Uterus (tissue), 3 donors: ENCODE measurements at regions not wholly inside any gene's neighbourhood (a gene's known extent, or its start where the extent isn't known, plus 50 kb on each side); places are given as distances from the start of the nearest gene placed in this dataset.

ENCODE experiments used
- DNase-seq, 2 donors: peaks; one replicate each; pipeline ENCODE4 v3.0.0-alpha.2; 2019 to 2020
- H3K27ac ChIP-seq, 2 donors: fragments of 200-600 bp; sonication (generic); 1 replicate in 1 of 2; 2 replicates in 1 of 2; pipeline ENCODE4 v1.5.1; 2016 to 2018
- H3K27me3 ChIP-seq, 2 donors: fragments of 200-600 bp; sonication (generic); one replicate each; pipeline ENCODE4 v1.5.1; 2018 to 2019; ENCODE audit warnings: control low read depth in 1 of 2
- H3K36me3 ChIP-seq, 2 donors: fragments of 200-600 bp; sonication (generic); one replicate each; pipeline ENCODE4 v1.5.1; 2019; ENCODE audit warnings: control low read depth in 1 of 2
- H3K4me1 ChIP-seq, 2 donors: fragments of 200-600 bp; sonication (generic); one replicate each; pipeline ENCODE4 v1.5.1; 2018 to 2019; ENCODE audit warnings: control low read depth in 1 of 2
- H3K4me3 ChIP-seq, 2 donors: fragments of 200-600 bp; sonication (generic); 1 replicate in 1 of 2; 2 replicates in 1 of 2; pipeline ENCODE4 v1.5.1; 2018 to 2019; ENCODE audit warnings: mild to moderate bottlenecking in 1 of 2
- H3K9me3 ChIP-seq, 2 donors: fragments of 200-600 bp; sonication (generic); one replicate each; pipeline ENCODE4 v1.5.1; 2019; ENCODE audit warnings: control low read depth in 1 of 2
- POLR2A ChIP-seq, 2 donors: fragments of 450-650 bp; IDR thresholded peaks; one replicate each; pipeline ENCODE4 v1.6.1; 2016; ENCODE audit warnings: antibody characterized with exemption in 2 of 2, mild to moderate bottlenecking in 1 of 2, moderate library complexity in 1 of 2
- intact Hi-C: fragments of 100-400 bp; cut with DNase I; formaldehyde crosslinking; loops from one replicate; pipeline ENCODE4 v1.15.1; 2023; ENCODE audit warnings: low total_unique reads
- TF ChIP-seq, protein P1 (sequence below), 4 experiments: fragments of 200-600 bp in 2 of 4; fragments of 450-650 bp in 2 of 4; sonication (generic) in 2 of 4; IDR thresholded peaks; one replicate each; pipeline ENCODE4 v1.5.1; 2016 to 2019; ENCODE audit warnings: antibody characterized with exemption in 4 of 4, mild to moderate bottlenecking in 2 of 4, moderate library complexity in 1 of 4
- donor health status: DM: yes; HTN: yes; CAD: no.

DNA sequence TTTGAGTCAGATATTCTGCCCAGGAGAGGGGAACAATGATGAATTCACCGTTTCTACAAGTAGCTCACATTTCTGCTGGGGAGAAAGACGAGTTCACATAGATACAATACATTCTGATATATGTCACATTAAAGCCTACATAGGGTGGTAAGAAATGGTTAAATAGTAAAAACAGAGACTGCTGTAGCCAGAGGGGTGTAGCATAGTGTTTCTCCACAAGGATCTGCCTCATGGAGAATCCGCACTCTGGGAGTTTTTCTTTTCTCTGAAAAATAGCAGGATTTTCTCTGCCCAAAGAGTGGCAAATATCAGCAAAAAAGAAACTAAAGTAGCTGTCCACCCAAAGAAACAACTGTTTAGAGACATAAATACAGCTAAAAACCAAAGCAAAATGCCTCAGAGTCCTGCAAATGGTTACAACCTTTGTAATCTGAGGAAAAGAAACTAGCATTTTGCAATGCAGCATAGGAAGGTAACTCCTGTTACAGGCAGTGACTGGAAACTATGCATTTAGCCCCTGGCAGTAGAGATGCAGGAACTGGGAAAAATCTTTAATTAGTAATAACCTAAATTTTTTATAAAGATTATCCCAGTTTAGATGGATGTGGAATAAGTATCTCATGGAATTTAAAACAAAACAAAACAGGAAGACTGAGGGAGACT lies 1126.7 kb upstream of the ADGRL2 start:
- no peak for DNase-seq
- no peak for TF ChIP-seq POLR2A (IDR thresholded peaks at IDR 0.05)
- TF ChIP-seq, protein P1, sequence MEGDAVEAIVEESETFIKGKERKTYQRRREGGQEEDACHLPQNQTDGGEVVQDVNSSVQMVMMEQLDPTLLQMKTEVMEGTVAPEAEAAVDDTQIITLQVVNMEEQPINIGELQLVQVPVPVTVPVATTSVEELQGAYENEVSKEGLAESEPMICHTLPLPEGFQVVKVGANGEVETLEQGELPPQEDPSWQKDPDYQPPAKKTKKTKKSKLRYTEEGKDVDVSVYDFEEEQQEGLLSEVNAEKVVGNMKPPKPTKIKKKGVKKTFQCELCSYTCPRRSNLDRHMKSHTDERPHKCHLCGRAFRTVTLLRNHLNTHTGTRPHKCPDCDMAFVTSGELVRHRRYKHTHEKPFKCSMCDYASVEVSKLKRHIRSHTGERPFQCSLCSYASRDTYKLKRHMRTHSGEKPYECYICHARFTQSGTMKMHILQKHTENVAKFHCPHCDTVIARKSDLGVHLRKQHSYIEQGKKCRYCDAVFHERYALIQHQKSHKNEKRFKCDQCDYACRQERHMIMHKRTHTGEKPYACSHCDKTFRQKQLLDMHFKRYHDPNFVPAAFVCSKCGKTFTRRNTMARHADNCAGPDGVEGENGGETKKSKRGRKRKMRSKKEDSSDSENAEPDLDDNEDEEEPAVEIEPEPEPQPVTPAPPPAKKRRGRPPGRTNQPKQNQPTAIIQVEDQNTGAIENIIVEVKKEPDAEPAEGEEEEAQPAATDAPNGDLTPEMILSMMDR (IDR thresholded peaks at IDR 0.05): no peak
- no peaks in the 10 kb centered on the region for H3K4me1 ChIP-seq
- intact Hi-C loops: no loop called here
- no peaks in the 10 kb centered on the region for H3K36me3 ChIP-seq
- H3K9me3 ChIP-seq: no peaks in the 10 kb centered on the region
- no peaks in the 10 kb centered on the region for H3K27me3 ChIP-seq
- H3K27ac ChIP-seq: no peak overlapping the region
- H3K4me3 ChIP-seq: no peak overlapping the region

DNA sequence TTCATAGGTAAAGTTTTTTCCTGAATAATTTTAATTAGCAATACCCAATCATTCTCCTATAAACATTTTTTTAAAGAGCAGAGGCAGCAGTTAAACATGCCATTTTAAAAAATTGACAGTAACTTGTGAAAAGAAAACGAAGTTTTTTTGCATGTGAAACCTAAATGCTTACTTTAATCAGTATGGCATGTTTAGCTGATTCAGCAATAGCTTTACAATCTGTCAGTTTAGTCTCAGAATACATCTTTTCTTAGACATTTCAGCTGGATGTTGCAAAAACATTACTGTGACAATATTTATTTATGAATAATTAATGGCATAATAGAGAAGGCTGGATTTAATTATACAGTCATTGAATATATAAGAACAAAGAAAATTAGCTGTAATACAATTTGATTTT lies 1132.4 kb upstream of the ADGRL2 start:
- H3K4me3 ChIP-seq: no peak overlapping the region
- DNase-seq: no peak
- H3K27ac ChIP-seq: no peak overlapping the region
- intact Hi-C loops: no loop called here
- no peaks in the 10 kb centered on the region for H3K27me3 ChIP-seq
- no peaks in the 10 kb centered on the region for H3K4me1 ChIP-seq
- H3K9me3 ChIP-seq: no peaks in the 10 kb centered on the region
- TF ChIP-seq, protein P1 (IDR thresholded peaks at IDR 0.05): no peak
- no peak for TF ChIP-seq POLR2A (IDR thresholded peaks at IDR 0.05)
- H3K36me3 ChIP-seq: no peaks in the 10 kb centered on the region

- Histone ChIP-seq H3K4me3 (no peak overlapping the region), H3K9me3 (no peaks in the 10 kb centered on the region), H3K4me1 (no peaks in the 10 kb centered on the region), H3K36me3 (no peaks in the 10 kb centered on the region), H3K27ac (no peak overlapping the region), H3K27me3 (no peaks in the 10 kb centered on the region)
- no peak for TF ChIP-seq POLR2A (IDR thresholded peaks at IDR 0.05)
- TF ChIP-seq, protein P1 (IDR thresholded peaks at IDR 0.05): no peak
- no peak for DNase-seq
- intact Hi-C loops: no loop called here
These were observed 1134.7 kb upstream of the ADGRL2 start for GRCh38 chr1:80666073-80666472.

- Histone ChIP-seq H3K4me1 (no peaks in the 10 kb centered on the region), H3K36me3 (no peaks in the 10 kb centered on the region), H3K9me3 (no peaks in the 10 kb centered on the region), H3K27me3 (no peaks in the 10 kb centered on the region), H3K27ac (no peak overlapping the region), H3K4me3 (no peak overlapping the region)
- no peak for DNase-seq
- intact Hi-C loops: no loop called here
- TF ChIP-seq, protein P1 (IDR thresholded peaks at IDR 0.05): no peak
- TF ChIP-seq POLR2A (IDR thresholded peaks at IDR 0.05): no peak
These were observed 1141.6 kb upstream of the ADGRL2 start for GRCh38 chr1:80659161-80659560.

DNA sequence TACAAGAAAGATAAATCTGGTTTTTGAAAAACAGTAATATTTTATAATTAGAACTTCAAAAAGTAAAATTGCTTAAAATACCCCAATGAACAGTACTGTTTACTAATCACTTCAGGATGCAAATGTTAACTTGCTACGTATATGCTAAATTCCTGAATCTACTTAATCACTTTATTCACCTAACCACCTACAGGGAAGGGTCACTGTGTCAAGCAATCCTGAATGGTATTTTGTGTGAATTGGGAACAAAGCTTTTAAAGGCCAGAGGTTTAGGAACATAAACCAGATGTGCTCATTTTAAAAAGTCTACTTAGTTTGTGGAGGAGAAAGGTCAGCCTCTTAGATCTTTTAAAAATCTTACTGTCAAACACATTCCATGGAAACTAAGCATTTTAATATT lies 1143.0 kb upstream of the ADGRL2 start:
- no peak for TF ChIP-seq POLR2A (IDR thresholded peaks at IDR 0.05)
- TF ChIP-seq, protein P1 (IDR thresholded peaks at IDR 0.05): no peak
- H3K9me3 ChIP-seq: no peaks in the 10 kb centered on the region
- intact Hi-C loops: no loop called here
- DNase-seq: no peak
- no peaks in the 10 kb centered on the region for H3K36me3 ChIP-seq
- no peak overlapping the region for H3K27ac ChIP-seq
- no peaks in the 10 kb centered on the region for H3K27me3 ChIP-seq
- H3K4me3 ChIP-seq: no peak overlapping the region
- H3K4me1 ChIP-seq: no peaks in the 10 kb centered on the region
